Transverse colon (tissue), 4 donors: ENCODE measurements at regions not wholly inside any gene's neighbourhood (a gene's known extent, or its start where the extent isn't known, plus 50 kb on each side); places are given as distances from the start of the nearest gene placed in this dataset.

ENCODE experiments used
- DNase-seq: peaks from one replicate; pipeline ENCODE4 v3.0.0-alpha.2; 2019
- H3K27ac ChIP-seq, 4 donors: fragments of 200-600 bp; sonication (generic); 2 replicates each; pipeline ENCODE4 v1.5.1; 2016 to 2018; ENCODE audit warnings: inconsistent platforms in 4 of 4
- H3K27me3 ChIP-seq: fragments of 200-600 bp; sonication (generic); 2 replicates; pipeline ENCODE4 v1.5.1; 2017; ENCODE audit warnings: inconsistent platforms
- H3K36me3 ChIP-seq, 4 donors: fragments of 200-600 bp; sonication (generic); 2 replicates each; pipeline ENCODE4 v1.5.1; 2017 to 2019; ENCODE audit warnings: inconsistent platforms in 4 of 4
- H3K4me1 ChIP-seq, 4 donors: fragments of 200-600 bp; sonication (generic); 2 replicates each; pipeline ENCODE4 v1.5.1; 2017 to 2020; ENCODE audit warnings: inconsistent platforms in 4 of 4
- H3K4me3 ChIP-seq, 4 donors: fragments of 200-600 bp; sonication (generic); 1 replicate in 1 of 4; 2 replicates in 3 of 4; pipeline versions ENCODE4 v1.5.1 to v1.6.1; 2017 to 2019; ENCODE audit warnings: inconsistent platforms in 4 of 4
- H3K9me3 ChIP-seq, 2 donors: fragments of 200-600 bp; sonication (generic); 2 replicates each; pipeline ENCODE4 v1.5.1; 2017 to 2019; ENCODE audit warnings: inconsistent platforms in 2 of 2
- EP300 ChIP-seq: sonication (generic); formaldehyde crosslinking; IDR thresholded peaks from one replicate; pipeline ENCODE4 v1.6.1; 2017; ENCODE audit warnings: antibody characterized with exemption, low read depth
- POLR2A ChIP-seq: fragments of 450-650 bp; IDR thresholded peaks from one replicate; pipeline ENCODE4 v1.6.1; 2016; ENCODE audit warnings: antibody characterized with exemption, mild to moderate bottlenecking, moderate library complexity
- POLR2AphosphoS5 ChIP-seq, 3 donors: sonication (generic); formaldehyde crosslinking; IDR thresholded peaks; one replicate each; pipeline ENCODE4 v1.6.1; 2016; ENCODE audit warnings: antibody characterized with exemption in 3 of 3
- WGBS, 2 donors: methylation state at CpG; one replicate each; pipeline ENCODE4 v1.1.5; 2018; ENCODE audit warnings: low coverage in 1 of 2; 5-methylcytosine and 5-hydroxymethylcytosine counted together
- in situ Hi-C, 4 donors: fragments of 200-750 bp; cut with MboI; loops; one replicate each; pipeline versions ENCODE4 v1.15.0 to v1.15.1; 2017; ENCODE audit warnings: low sequenced_read_pairs in 3 of 4, low pct_ligation_motif_present in 1 of 4, low pct_unique_long_range_greater_than_20kb in 1 of 4
- intact Hi-C: fragments of 100-400 bp; cut with DNase I; formaldehyde crosslinking; loops from one replicate; pipeline ENCODE4 v1.15.1; 2023; ENCODE audit warnings: low total_unique reads
- TF ChIP-seq, protein P1 (sequence below), 5 experiments: fragments of 200-600 bp in 3 of 5; fragments of 450-650 bp in 2 of 5; sonication (generic) in 3 of 5; IDR thresholded peaks; 1 replicate in 2 of 5; 2 replicates in 3 of 5; pipeline ENCODE4 v1.5.1; 2016 to 2017; ENCODE audit warnings: antibody characterized with exemption in 5 of 5, inconsistent platforms in 3 of 5, mild to moderate bottlenecking in 2 of 5, moderate library complexity in 1 of 5

DNA sequence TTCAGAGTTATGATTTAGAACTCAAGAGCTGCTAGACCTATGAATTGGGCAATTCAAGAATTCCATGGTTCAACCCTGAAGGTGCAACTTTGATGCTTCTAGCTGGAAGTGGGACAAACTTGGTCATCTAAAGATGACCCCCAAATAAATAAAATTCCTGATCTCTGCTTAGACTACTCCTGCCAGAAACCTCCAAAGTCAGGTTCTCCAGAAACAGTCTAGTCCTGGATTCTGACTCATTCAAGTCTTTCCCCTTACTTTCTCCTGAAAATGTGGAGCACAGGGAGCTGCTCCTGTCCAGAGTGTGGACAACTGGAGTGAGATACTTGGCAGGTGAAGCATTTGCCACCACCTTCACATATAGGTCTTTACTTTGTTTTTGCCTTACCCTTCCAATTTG is 557.7 kb upstream of the TNP1 start:
- Histone ChIP-seq H3K9me3 (no peaks in the 10 kb centered on the region), H3K27me3 (no peaks in the 10 kb centered on the region), H3K36me3 (no peaks in the 10 kb centered on the region), H3K4me1 (peaks cover 0 to 15% (median 3%) of the 10 kb centered on the region in 4 donors), H3K27ac (peak overlapping the region in 2 of 4 donors; percentile 23 to 55), H3K4me3 (no peak overlapping the region)
- DNase-seq = no peak
- in situ Hi-C loops = loop anchor here in 1 of 4 donors (25.0 kb wide), 1 partner anchor 730 kb away; the partner anchor contains the start of gene IGFBP5
- intact Hi-C loops = loop anchor here (10.0 kb wide), 1 partner anchor 723 kb away; the partner anchor contains the start of gene IGFBP5
- no peak for TF ChIP-seq POLR2A
- TF ChIP-seq EP300 = no peak
- no peak for TF ChIP-seq POLR2AphosphoS5 (IDR thresholded peaks at IDR 0.05)
- TF ChIP-seq, protein P1, sequence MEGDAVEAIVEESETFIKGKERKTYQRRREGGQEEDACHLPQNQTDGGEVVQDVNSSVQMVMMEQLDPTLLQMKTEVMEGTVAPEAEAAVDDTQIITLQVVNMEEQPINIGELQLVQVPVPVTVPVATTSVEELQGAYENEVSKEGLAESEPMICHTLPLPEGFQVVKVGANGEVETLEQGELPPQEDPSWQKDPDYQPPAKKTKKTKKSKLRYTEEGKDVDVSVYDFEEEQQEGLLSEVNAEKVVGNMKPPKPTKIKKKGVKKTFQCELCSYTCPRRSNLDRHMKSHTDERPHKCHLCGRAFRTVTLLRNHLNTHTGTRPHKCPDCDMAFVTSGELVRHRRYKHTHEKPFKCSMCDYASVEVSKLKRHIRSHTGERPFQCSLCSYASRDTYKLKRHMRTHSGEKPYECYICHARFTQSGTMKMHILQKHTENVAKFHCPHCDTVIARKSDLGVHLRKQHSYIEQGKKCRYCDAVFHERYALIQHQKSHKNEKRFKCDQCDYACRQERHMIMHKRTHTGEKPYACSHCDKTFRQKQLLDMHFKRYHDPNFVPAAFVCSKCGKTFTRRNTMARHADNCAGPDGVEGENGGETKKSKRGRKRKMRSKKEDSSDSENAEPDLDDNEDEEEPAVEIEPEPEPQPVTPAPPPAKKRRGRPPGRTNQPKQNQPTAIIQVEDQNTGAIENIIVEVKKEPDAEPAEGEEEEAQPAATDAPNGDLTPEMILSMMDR (IDR thresholded peaks at IDR 0.05) = no peak

DNA sequence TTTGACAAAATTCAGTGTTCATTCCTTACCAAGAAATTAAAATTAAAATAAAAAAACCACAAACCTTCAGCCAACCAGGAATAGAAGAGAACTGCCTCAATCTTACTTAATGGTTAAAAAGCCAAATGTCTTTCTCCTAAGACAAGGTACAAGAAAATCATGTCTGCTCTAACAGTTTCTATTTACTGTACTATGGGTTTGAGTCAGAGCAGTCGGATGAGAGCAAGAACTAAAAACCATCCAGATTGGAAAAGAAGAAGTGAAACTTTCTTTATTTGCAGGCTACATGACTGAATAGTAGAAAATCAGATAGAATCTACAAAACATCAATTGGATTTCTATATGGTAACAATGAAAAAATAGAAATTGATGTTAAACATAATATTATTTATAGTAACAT is 555.5 kb upstream of the TNP1 start:
- in situ Hi-C loops = loop anchor here in 1 of 4 donors (25.0 kb wide), 1 partner anchor 728 kb away; the partner anchor contains the start of gene IGFBP5
- 74 to 80% methylated on average over 1 of the region's 1 CpG for WGBS, 2 donors
- DNase-seq = no peak
- no peaks in the 10 kb centered on the region for H3K9me3 ChIP-seq
- TF ChIP-seq POLR2A (no peak), POLR2AphosphoS5 (IDR thresholded peaks at IDR 0.05) (no peak), EP300 (no peak)
- TF ChIP-seq, protein P1 (IDR thresholded peaks at IDR 0.05) = no peak
- no peak overlapping the region for H3K4me3 ChIP-seq
- H3K36me3 ChIP-seq = no peaks in the 10 kb centered on the region
- peak overlapping the region in 1 of 4 donors; percentile 75 for H3K27ac ChIP-seq
- intact Hi-C loops = loop anchor here (10.0 kb wide), 1 partner anchor 721 kb away; the partner anchor contains the start of gene IGFBP5
- H3K4me1 ChIP-seq = peaks cover 0 to 22% (median 9%) of the 10 kb centered on the region in 4 donors
- no peaks in the 10 kb centered on the region for H3K27me3 ChIP-seq

DNA sequence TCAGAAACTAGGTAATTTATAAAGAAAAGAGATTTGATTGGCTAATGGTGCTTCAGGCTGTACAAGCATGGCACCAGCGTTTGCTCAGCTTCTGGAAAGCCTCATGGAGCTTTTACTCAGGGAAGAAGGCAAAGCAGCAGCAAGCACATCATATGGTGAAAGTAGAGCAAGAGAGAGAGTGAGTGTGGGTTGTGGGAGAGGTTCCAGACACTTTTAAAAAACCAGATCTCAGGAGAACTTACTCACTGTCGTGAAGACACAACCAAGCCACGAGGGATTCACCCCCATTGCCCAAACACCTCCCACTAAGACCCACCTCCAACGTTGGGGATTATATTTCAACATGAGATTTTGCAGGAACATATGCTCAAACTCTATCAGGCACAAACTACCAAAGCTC is 554.6 kb upstream of the TNP1 start:
- no peaks in the 10 kb centered on the region for H3K27me3 ChIP-seq
- no peaks in the 10 kb centered on the region for H3K36me3 ChIP-seq
- WGBS, 2 donors = 53 to 59% methylated on average over 3 to 4 of the region's 4 CpGs
- TF ChIP-seq, protein P1 (IDR thresholded peaks at IDR 0.05) = no peak
- TF ChIP-seq POLR2AphosphoS5 (IDR thresholded peaks at IDR 0.05) (no peak), EP300 (no peak), POLR2A (no peak)
- peaks cover 0 to 21% (median 9%) of the 10 kb centered on the region in 4 donors for H3K4me1 ChIP-seq
- peak overlapping the region; percentile 8 to 75 (median 68) for H3K27ac ChIP-seq
- in situ Hi-C loops = loop anchor here in 1 of 4 donors (25.0 kb wide), 1 partner anchor 727 kb away; the partner anchor contains the start of gene IGFBP5
- no peak for DNase-seq
- H3K4me3 ChIP-seq = no peak overlapping the region
- H3K9me3 ChIP-seq = no peaks in the 10 kb centered on the region
- intact Hi-C loops = loop anchor here (10.0 kb wide), 1 partner anchor 720 kb away; the partner anchor contains the start of gene IGFBP5

DNA sequence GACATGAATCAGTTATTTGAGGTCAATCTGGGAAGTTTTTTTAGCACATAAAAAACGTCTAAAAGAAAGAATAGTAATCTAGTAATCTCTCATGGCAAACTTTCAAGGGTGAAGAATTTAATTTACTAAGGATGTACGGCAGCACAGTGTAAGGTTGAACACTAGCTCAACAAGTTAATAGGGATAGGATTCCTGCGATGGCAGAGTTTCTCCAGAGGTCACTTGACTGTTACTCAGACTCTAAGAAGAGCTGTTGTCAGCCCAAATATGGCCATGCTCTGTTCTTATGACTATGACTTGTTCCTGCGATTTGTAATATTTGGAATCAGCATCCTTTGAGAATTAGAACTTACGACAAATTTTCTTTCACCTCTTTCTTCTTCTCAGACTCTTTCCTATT is 553.3 kb upstream of the TNP1 start:
- no peak overlapping the region for H3K4me3 ChIP-seq
- H3K9me3 ChIP-seq = no peaks in the 10 kb centered on the region
- no peak for TF ChIP-seq POLR2A
- TF ChIP-seq POLR2AphosphoS5 (IDR thresholded peaks at IDR 0.05) = peak in 1 of 3 donors; percentile 17
- H3K27ac ChIP-seq = peak overlapping the region; percentile 63 to 78 (median 74)
- intact Hi-C loops (loop anchor here (10.0 kb wide), 1 partner anchor 718 kb away; the partner anchor contains the start of gene IGFBP5), in situ Hi-C loops (loop anchor here in 1 of 4 donors (25.0 kb wide), 1 partner anchor 726 kb away; the partner anchor contains the start of gene IGFBP5)
- H3K27me3 ChIP-seq = no peaks in the 10 kb centered on the region
- DNase-seq = no peak
- 55 to 60% methylated on average over 5 of the region's 5 CpGs for WGBS, 2 donors
- peaks cover 0 to 21% (median 9%) of the 10 kb centered on the region in 4 donors for H3K4me1 ChIP-seq
- no peaks in the 10 kb centered on the region for H3K36me3 ChIP-seq
